ENCODE measurements at regions not wholly inside any gene's neighbourhood (a gene's known extent, or its start where the extent isn't known, plus 50 kb on each side); places are given as distances from the start of the nearest gene placed in this dataset.

DNA sequence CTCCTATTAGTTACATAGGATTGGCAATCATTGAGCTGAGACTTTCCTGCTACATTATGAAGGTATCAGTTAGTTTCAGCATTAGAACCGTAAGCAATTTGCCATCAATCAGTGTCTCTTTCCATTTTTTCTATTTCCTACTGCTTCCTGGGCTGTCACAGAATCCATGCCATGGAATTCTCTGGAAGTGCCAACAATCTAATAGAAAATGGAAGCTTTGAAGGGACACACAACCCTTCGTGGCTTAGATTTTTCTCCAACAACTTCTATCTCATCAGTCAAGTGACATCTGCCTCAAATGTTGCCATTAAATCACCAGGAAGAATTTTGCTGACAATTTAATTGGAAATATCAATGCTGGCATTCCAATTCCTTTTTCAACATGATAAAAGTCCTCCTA lies 183.5 kb upstream of the PARD3B start:
- DNase-seq (ENCODE audit: low spot score in 2 of 2) = no peak
- TF ChIP-seq EP300 (IDR thresholded peaks at IDR 0.05) (no peak), POLR2A (IDR thresholded peaks at IDR 0.05) (no peak)
- TF ChIP-seq, protein P1, sequence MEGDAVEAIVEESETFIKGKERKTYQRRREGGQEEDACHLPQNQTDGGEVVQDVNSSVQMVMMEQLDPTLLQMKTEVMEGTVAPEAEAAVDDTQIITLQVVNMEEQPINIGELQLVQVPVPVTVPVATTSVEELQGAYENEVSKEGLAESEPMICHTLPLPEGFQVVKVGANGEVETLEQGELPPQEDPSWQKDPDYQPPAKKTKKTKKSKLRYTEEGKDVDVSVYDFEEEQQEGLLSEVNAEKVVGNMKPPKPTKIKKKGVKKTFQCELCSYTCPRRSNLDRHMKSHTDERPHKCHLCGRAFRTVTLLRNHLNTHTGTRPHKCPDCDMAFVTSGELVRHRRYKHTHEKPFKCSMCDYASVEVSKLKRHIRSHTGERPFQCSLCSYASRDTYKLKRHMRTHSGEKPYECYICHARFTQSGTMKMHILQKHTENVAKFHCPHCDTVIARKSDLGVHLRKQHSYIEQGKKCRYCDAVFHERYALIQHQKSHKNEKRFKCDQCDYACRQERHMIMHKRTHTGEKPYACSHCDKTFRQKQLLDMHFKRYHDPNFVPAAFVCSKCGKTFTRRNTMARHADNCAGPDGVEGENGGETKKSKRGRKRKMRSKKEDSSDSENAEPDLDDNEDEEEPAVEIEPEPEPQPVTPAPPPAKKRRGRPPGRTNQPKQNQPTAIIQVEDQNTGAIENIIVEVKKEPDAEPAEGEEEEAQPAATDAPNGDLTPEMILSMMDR (IDR thresholded peaks at IDR 0.05) = no peak
- Histone ChIP-seq H3K4me3 (no peak overlapping the region), H3K36me3 (no peaks in the 10 kb centered on the region), H3K9me3 (no peaks in the 10 kb centered on the region), H3K27me3 (no peaks in the 10 kb centered on the region), H3K27ac (no peak overlapping the region), H3K4me1 (no peaks in the 10 kb centered on the region)
- 93 to 95% methylated on average over 2 of the region's 2 CpGs for WGBS, 2 donors

DNA sequence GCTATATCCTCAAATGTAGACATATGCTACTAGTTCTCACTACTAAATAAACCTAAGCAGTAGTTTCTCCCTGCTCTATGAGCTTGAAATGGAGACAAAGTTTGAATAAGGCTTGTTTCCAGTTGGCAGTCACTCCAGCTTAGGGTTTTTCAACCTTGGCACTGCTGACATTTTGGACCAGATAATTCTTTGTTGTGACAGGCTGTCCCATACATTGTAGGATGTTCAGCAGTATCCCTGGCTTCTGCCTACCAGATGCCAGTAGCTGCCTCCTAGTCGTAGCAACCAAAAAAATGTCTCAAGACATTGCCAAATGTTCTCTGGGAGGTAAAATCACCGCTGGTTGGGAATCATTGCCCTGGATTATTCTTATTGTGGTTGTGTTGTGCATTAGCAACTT lies 182.7 kb upstream of the PARD3B start:
- no peaks in the 10 kb centered on the region for H3K4me1 ChIP-seq
- WGBS, 2 donors = 79 to 87% methylated on average over 2 of the region's 2 CpGs
- H3K9me3 ChIP-seq = no peaks in the 10 kb centered on the region
- no peak overlapping the region for H3K27ac ChIP-seq
- DNase-seq (ENCODE audit: low spot score in 2 of 2) = no peak
- TF ChIP-seq, protein P1 (IDR thresholded peaks at IDR 0.05) = no peak
- no peak for TF ChIP-seq EP300 (IDR thresholded peaks at IDR 0.05)
- no peak for TF ChIP-seq POLR2A (IDR thresholded peaks at IDR 0.05)
- no peaks in the 10 kb centered on the region for H3K36me3 ChIP-seq
- H3K4me3 ChIP-seq = no peak overlapping the region
- H3K27me3 ChIP-seq = no peaks in the 10 kb centered on the region

DNA sequence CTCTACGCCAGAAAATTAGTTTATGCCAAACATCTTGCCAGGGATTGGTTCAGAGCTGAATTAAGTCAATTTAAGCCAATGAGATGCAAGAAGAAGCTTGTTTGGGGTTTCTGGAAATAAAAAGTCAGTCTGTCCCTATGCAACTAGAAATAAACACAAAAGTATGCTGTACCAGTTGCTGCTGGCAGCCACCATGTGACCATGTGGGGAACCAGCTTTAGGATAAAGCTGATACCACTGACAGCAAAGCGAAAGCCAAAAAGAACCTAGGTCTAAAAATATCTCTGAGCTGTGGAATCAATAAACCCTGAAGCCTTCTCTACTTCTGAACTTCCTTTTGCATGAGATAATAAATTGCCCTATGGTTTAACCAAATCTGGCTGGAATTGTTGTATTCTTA lies 181.8 kb upstream of the PARD3B start:
- no peaks in the 10 kb centered on the region for H3K9me3 ChIP-seq
- DNase-seq (ENCODE audit: low spot score in 2 of 2) = no peak
- 92 to 96% methylated on average over 2 of the region's 2 CpGs for WGBS, 2 donors
- no peak overlapping the region for H3K27ac ChIP-seq
- no peaks in the 10 kb centered on the region for H3K27me3 ChIP-seq
- no peaks in the 10 kb centered on the region for H3K4me1 ChIP-seq
- TF ChIP-seq POLR2A (IDR thresholded peaks at IDR 0.05) (no peak), EP300 (IDR thresholded peaks at IDR 0.05) (no peak)
- TF ChIP-seq, protein P1 (IDR thresholded peaks at IDR 0.05) = no peak
- H3K4me3 ChIP-seq = no peak overlapping the region
- no peaks in the 10 kb centered on the region for H3K36me3 ChIP-seq

DNA sequence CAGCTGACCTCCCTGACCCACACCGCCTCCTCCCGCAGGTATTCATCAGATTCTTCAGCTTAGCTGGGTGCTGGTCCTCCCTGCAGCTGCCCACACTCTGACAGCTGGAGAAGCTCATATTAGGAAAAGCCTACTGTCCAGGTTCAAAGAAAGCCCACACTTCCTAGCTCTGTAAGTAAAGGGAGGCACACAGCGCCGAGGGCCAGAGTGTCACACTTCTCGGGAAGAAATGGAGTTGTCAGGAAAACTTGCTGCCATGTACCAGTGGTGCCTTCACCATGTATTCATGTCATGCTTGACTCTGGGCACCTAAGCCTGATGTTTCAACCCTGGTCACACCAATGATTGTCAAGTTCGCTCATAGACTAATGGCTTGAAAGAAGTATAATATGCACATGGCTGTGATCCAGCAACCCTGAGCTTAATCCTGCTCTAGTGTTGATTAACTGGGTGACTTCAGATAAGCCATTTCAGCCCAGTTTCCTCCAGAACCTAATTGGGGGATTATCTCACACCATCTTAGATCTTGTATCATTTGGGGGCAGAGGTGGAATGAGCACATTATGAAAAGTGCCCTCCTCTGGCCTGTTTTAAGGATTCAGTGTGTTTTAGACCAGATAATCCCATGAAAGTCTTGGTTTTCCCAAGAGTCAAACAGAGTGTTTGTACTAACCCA lies 180.3 kb upstream of the PARD3B start:
- H3K27me3 ChIP-seq = no peaks in the 10 kb centered on the region
- H3K9me3 ChIP-seq = no peaks in the 10 kb centered on the region
- no peak for TF ChIP-seq EP300 (IDR thresholded peaks at IDR 0.05)
- TF ChIP-seq POLR2A (IDR thresholded peaks at IDR 0.05) = no peak
- TF ChIP-seq, protein P1 (IDR thresholded peaks at IDR 0.05) = no peak
- DNase-seq (ENCODE audit: low spot score in 2 of 2) = no peak
- WGBS, 2 donors = 99% methylated on average over 6 of the region's 6 CpGs
- no peak overlapping the region for H3K27ac ChIP-seq
- H3K36me3 ChIP-seq = no peaks in the 10 kb centered on the region
- H3K4me3 ChIP-seq = no peak overlapping the region
- no peaks in the 10 kb centered on the region for H3K4me1 ChIP-seq

DNA sequence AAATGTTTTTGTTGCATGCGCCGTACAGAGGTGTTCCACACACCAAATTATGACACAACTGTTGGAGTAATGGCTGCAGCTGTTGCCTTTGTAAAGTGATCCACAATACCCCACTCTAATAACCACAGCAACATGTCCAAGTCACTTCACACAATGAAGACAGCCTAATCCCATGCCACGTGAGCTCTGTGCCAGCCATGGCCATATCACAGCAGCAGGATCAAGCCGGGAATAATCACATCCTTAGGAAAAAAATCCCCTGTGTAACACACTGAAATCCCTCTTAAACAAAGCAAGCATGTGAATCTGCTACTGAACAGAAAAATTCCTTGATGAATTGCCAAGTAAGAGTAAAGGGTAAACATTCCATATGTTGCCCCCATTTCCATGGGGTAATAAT lies 179.5 kb upstream of the PARD3B start:
- no peaks in the 10 kb centered on the region for H3K9me3 ChIP-seq
- no peak overlapping the region for H3K27ac ChIP-seq
- no peak for TF ChIP-seq POLR2A (IDR thresholded peaks at IDR 0.05)
- no peak for TF ChIP-seq EP300 (IDR thresholded peaks at IDR 0.05)
- TF ChIP-seq, protein P1 (IDR thresholded peaks at IDR 0.05) = no peak
- no peak for DNase-seq (ENCODE audit: low spot score in 2 of 2)
- no peaks in the 10 kb centered on the region for H3K27me3 ChIP-seq
- no peaks in the 10 kb centered on the region for H3K36me3 ChIP-seq
- H3K4me3 ChIP-seq = no peak overlapping the region
- WGBS, 2 donors = 66 to 72% methylated on average over 4 of the region's 4 CpGs
- no peaks in the 10 kb centered on the region for H3K4me1 ChIP-seq
